H9 (cell line): ENCODE measurements at regions not wholly inside any gene's neighbourhood (a gene's known extent, or its start where the extent isn't known, plus 50 kb on each side); places are given as distances from the start of the nearest gene placed in this dataset.

Experiments used
- DNase-seq: peaks from one replicate; pipeline ENCODE4 v3.0.0-alpha.2; 2017
- H2AFZ ChIP-seq: one replicate; pipeline ENCODE4 v1.6.1; 2013; ENCODE audit warnings: mild to moderate bottlenecking, low read length, control low read depth, moderate library complexity
- H2AK5ac ChIP-seq: 2 replicates; pipeline ENCODE4 v1.6.1; 2013; ENCODE audit warnings: low read length, control low read depth, mixed read lengths; ENCODE audit not compliant: insufficient read length
- H2BK120ac ChIP-seq: one replicate; pipeline ENCODE4 v1.6.1; 2013; ENCODE audit warnings: low read depth, mild to moderate bottlenecking, low read length, control low read depth, inconsistent platforms; ENCODE audit not compliant: poor library complexity, severe bottlenecking
- H2BK12ac ChIP-seq: 2 replicates; pipeline ENCODE4 v1.6.1; 2013; ENCODE audit warnings: low read length, control low read depth, mixed read lengths, low read depth; ENCODE audit not compliant: insufficient read length
- H2BK15ac ChIP-seq: 2 replicates; pipeline ENCODE4 v1.6.1; 2013; ENCODE audit warnings: low read depth, low read length, control low read depth
- H2BK20ac ChIP-seq: one replicate; pipeline ENCODE4 v1.6.1; 2013; ENCODE audit warnings: low read depth, mild to moderate bottlenecking, low read length, control low read depth, inconsistent platforms; ENCODE audit not compliant: poor library complexity, severe bottlenecking
- H2BK5ac ChIP-seq: 2 replicates; pipeline ENCODE4 v1.6.1; 2013; ENCODE audit warnings: low read length, control low read depth, mixed read lengths; ENCODE audit not compliant: insufficient read length
- H3K14ac ChIP-seq: 2 replicates; pipeline ENCODE4 v1.6.1; 2013; ENCODE audit warnings: low read length, control low read depth; ENCODE audit not compliant: insufficient read depth
- H3K18ac ChIP-seq: 2 replicates; pipeline ENCODE4 v1.6.1; 2013; ENCODE audit warnings: low read depth, mild to moderate bottlenecking, mixed read lengths, low read length, control low read depth; ENCODE audit not compliant: insufficient read length
- H3K23ac ChIP-seq: 2 replicates; pipeline ENCODE4 v1.6.1; 2013; ENCODE audit warnings: low read length, control low read depth, mixed read lengths, low read depth; ENCODE audit not compliant: insufficient read length
- H3K23me2 ChIP-seq: 2 replicates; pipeline ENCODE4 v1.6.1; 2013; ENCODE audit warnings: low read depth, mild to moderate bottlenecking, mixed read lengths, low read length, control low read depth; ENCODE audit not compliant: insufficient read length, poor library complexity, severe bottlenecking
- H3K27ac ChIP-seq: 2 replicates; pipeline ENCODE4 v1.5.1; 2013; ENCODE audit warnings: low read length, control low read depth, mixed read lengths, low read depth; ENCODE audit not compliant: insufficient read length
- H3K27me3 ChIP-seq: 2 replicates; pipeline ENCODE4 v1.6.1; 2013; ENCODE audit warnings: low read length, control low read depth, inconsistent platforms; ENCODE audit not compliant: insufficient read depth
- H3K4ac ChIP-seq: 2 replicates; pipeline ENCODE4 v1.6.1; 2013; ENCODE audit warnings: low read depth, mild to moderate bottlenecking, control low read depth, inconsistent platforms, low read length, moderate library complexity
- H3K4me1 ChIP-seq: 2 replicates; pipeline ENCODE4 v1.6.1; 2013; ENCODE audit warnings: low read length, control low read depth, inconsistent platforms; ENCODE audit not compliant: insufficient read depth
- H3K4me2 ChIP-seq: 2 replicates; pipeline ENCODE4 v1.6.1; 2013; ENCODE audit warnings: low read length, control low read depth, mixed read lengths; ENCODE audit not compliant: insufficient read length, insufficient read depth
- H3K56ac ChIP-seq: 2 replicates; pipeline ENCODE4 v1.6.1; 2013; ENCODE audit warnings: low read depth, mild to moderate bottlenecking, mixed read lengths, low read length, control low read depth; ENCODE audit not compliant: insufficient read length
- H3K79me1 ChIP-seq: 2 replicates; pipeline ENCODE4 v1.6.1; 2013; ENCODE audit warnings: low read depth, mild to moderate bottlenecking, moderate library complexity, low read length, control low read depth, inconsistent platforms; ENCODE audit not compliant: insufficient read depth, poor library complexity, severe bottlenecking
- H3K79me2 ChIP-seq: 2 replicates; pipeline ENCODE4 v1.6.1; 2013; ENCODE audit warnings: low read length, control low read depth, inconsistent platforms; ENCODE audit not compliant: insufficient read depth
- H3K9ac ChIP-seq: 2 replicates; pipeline ENCODE4 v1.6.1; 2013; ENCODE audit warnings: low read length, control low read depth, mixed read lengths; ENCODE audit not compliant: insufficient read length; ENCODE audit errors: extremely low read depth
- H3K9me3 ChIP-seq: one replicate; pipeline ENCODE4 v1.6.1; 2013; ENCODE audit warnings: low read depth, low read length, inconsistent platforms; ENCODE audit not compliant: control insufficient read depth
- H3T11ph ChIP-seq: one replicate; pipeline ENCODE4 v1.6.1; 2013; ENCODE audit warnings: mild to moderate bottlenecking, low read length, control low read depth, inconsistent platforms
- H4K20me1 ChIP-seq: one replicate; pipeline ENCODE4 v1.6.1; 2013; ENCODE audit not compliant: control insufficient read depth, insufficient read length, insufficient read depth
- H4K5ac ChIP-seq: 2 replicates; pipeline ENCODE4 v1.6.1; 2013; ENCODE audit warnings: low read depth, mild to moderate bottlenecking, mixed read lengths, low read length, control low read depth; ENCODE audit not compliant: insufficient read length
- H4K8ac ChIP-seq: replicated peaks from 2 replicates; pipeline ENCODE4 v1.6.1; 2013; ENCODE audit warnings: low read length, control low read depth, mixed read lengths, low read depth; ENCODE audit not compliant: insufficient read length
- H4K91ac ChIP-seq: 2 replicates; pipeline ENCODE4 v1.6.1; 2013; ENCODE audit warnings: low read depth, mild to moderate bottlenecking, moderate library complexity, mixed read lengths, low read length, control low read depth; ENCODE audit not compliant: insufficient read length
- H3K27ac Mint-ChIP-seq, 3 experiments: 2 replicates in 2 of 3; 3 replicates in 1 of 3; pipeline ENCODE4 v1.8.0; 2020 to 2021; ENCODE audit warnings: mixed read lengths in 3 of 3, mild to moderate bottlenecking in 1 of 3, moderate library complexity in 1 of 3
- H3K27me3 Mint-ChIP-seq: 2 replicates; pipeline ENCODE4 v1.8.0; 2021; ENCODE audit warnings: low read depth, mild to moderate bottlenecking, moderate library complexity, mixed read lengths
- H3K36me3 Mint-ChIP-seq, 3 experiments: 2 replicates in 2 of 3; 3 replicates in 1 of 3; pipeline ENCODE4 v1.8.0; 2020 to 2021; ENCODE audit warnings: low read depth in 3 of 3, mixed read lengths in 3 of 3; ENCODE audit not compliant: insufficient read depth in 1 of 3
- H3K4me1 Mint-ChIP-seq, 2 experiments: 2 replicates each; pipeline ENCODE4 v1.8.0; 2020; ENCODE audit warnings: mixed read lengths in 2 of 2
- H3K4me3 Mint-ChIP-seq, 2 experiments: 2 replicates in 1 of 2; 3 replicates in 1 of 2; pipeline ENCODE4 v1.8.0; 2020 to 2021; ENCODE audit warnings: mild to moderate bottlenecking in 2 of 2, mixed read lengths in 2 of 2, moderate library complexity in 1 of 2
- H3K9me3 Mint-ChIP-seq, 2 experiments: 2 replicates in 1 of 2; 3 replicates in 1 of 2; pipeline ENCODE4 v1.8.0; 2020; ENCODE audit warnings: mild to moderate bottlenecking in 2 of 2, mixed read lengths in 2 of 2, moderate library complexity in 1 of 2
- CTCF ChIP-seq: fragments of 200-600 bp; sonication (generic); conservative IDR thresholded peaks from 3 replicates; pipeline ENCODE4 v1.8.0; 2021; ENCODE audit warnings: antibody characterized with exemption, mild to moderate bottlenecking
- WGBS: extraction: QIAGEN DNeasy Blood & Tissue Kit; methylation state at CpG from one replicate; pipeline ENCODE4 v1.1.7; 2013; ENCODE audit warnings: missing lambda C conversion rate, low lambda C conversion rate, mixed read lengths; ENCODE audit not compliant: insufficient read length; ENCODE audit errors: extremely low coverage; 5-methylcytosine and 5-hydroxymethylcytosine counted together

GRCh38 chr6:114718186-114718585 is 375.4 kb upstream of the HS3ST5 start:
- H2BK120ac ChIP-seq: no peak overlapping the region
- Mint-ChIP-seq H3K27me3 (no peaks in the 10 kb centered on the region), H3K4me1 (peaks cover 0 to 7% of the 10 kb centered on the region in 2 experiments; a peak in 2 of 4 replicates)

More at GRCh38 chr6:114718186-114718585, 375.4 kb upstream of the HS3ST5 start:
- H3K79me2 ChIP-seq: no peaks in the 10 kb centered on the region
- no peak overlapping the region for H2BK20ac ChIP-seq
- no peaks in the 10 kb centered on the region for H3K27me3 ChIP-seq
- H3K79me1 ChIP-seq: no peaks in the 10 kb centered on the region
- H4K91ac ChIP-seq: no peak overlapping the region
- H3K56ac ChIP-seq: no peak overlapping the region
- no peak for DNase-seq
- H2BK15ac ChIP-seq: no peak overlapping the region
- H2BK12ac ChIP-seq: no peak overlapping the region
- Mint-ChIP-seq H3K36me3 (no peaks in the 10 kb centered on the region), H3K4me3 (no peak overlapping the region), H3K9me3 (no peaks in the 10 kb centered on the region), H3K27ac (0 out of 7 replicates have a peak overlapping the region, but pooled peaks of 1 of the 3 experiments have one; percentile 16)
- no peak overlapping the region for H2BK5ac ChIP-seq
- WGBS: no CpG with 5 or more reads among the region's 3 CpGs
- H3K4ac ChIP-seq: no peak overlapping the region
- no peak overlapping the region for H3K4me2 ChIP-seq
- H3K23me2 ChIP-seq: no peaks in the 10 kb centered on the region
- no peak overlapping the region for H3K18ac ChIP-seq
- no peak overlapping the region for H2AFZ ChIP-seq
- no peak overlapping the region for H4K8ac ChIP-seq
- H3K9me3 ChIP-seq: no peaks in the 10 kb centered on the region
- no peak overlapping the region for H3K9ac ChIP-seq
- no peak overlapping the region for H3K23ac ChIP-seq
- no peak overlapping the region for H3K14ac ChIP-seq
- H2AK5ac ChIP-seq: no peak overlapping the region
- no peak overlapping the region for H4K5ac ChIP-seq
- H3K4me1 ChIP-seq: no peaks in the 10 kb centered on the region
- no peaks in the 10 kb centered on the region for H4K20me1 ChIP-seq
- H3T11ph ChIP-seq: no peak overlapping the region
- H3K27ac ChIP-seq: no peak overlapping the region
- no peak for TF ChIP-seq CTCF
